Hepatocyte (in vitro differentiated cells): ENCODE measurements at regions not wholly inside any gene's neighbourhood (a gene's known extent, or its start where the extent isn't known, plus 50 kb on each side); places are given as distances from the start of the nearest gene placed in this dataset.

ENCODE experiments used
- DNase-seq: peaks from one replicate; pipeline ENCODE4 v3.0.0-alpha.2; 2016; ENCODE audit warnings: low spot score
- H2AFZ ChIP-seq: fragments of 200-600 bp; sonication (generic); 2 replicates; pipeline ENCODE4 v1.6.0; 2016; ENCODE audit warnings: antibody characterized with exemption, mild to moderate bottlenecking
- H3K27ac ChIP-seq: fragments of 200-600 bp; sonication (generic); 2 replicates; pipeline ENCODE4 v1.5.1; 2016; ENCODE audit warnings: mild to moderate bottlenecking
- H3K27me3 ChIP-seq: fragments of 200-600 bp; sonication (generic); 2 replicates; pipeline ENCODE4 v1.6.1; 2016
- H3K36me3 ChIP-seq: fragments of 200-600 bp; sonication (generic); replicated peaks from 2 replicates; pipeline ENCODE4 v1.5.1; 2016; ENCODE audit warnings: low read depth; ENCODE audit not compliant: insufficient read depth
- H3K4me1 ChIP-seq: fragments of 200-600 bp; sonication (generic); 2 replicates; pipeline ENCODE4 v1.5.1; 2016; ENCODE audit warnings: mild to moderate bottlenecking, moderate library complexity; ENCODE audit not compliant: insufficient read depth
- H3K4me2 ChIP-seq: fragments of 200-600 bp; sonication (generic); 2 replicates; pipeline ENCODE4 v1.6.0; 2016
- H3K4me3 ChIP-seq: fragments of 200-600 bp; sonication (generic); 2 replicates; pipeline ENCODE4 v1.5.1; 2016; ENCODE audit warnings: mild to moderate bottlenecking
- H3K79me2 ChIP-seq: fragments of 200-600 bp; sonication (generic); 2 replicates; pipeline ENCODE4 v1.6.0; 2017; ENCODE audit warnings: mild to moderate bottlenecking
- H3K9me2 ChIP-seq: fragments of 200-600 bp; sonication (generic); replicated peaks from 2 replicates; pipeline ENCODE4 v1.6.0; 2017; ENCODE audit warnings: mild to moderate bottlenecking; ENCODE audit not compliant: insufficient read depth
- H3K9me3 ChIP-seq: fragments of 200-600 bp; sonication (generic); 2 replicates; pipeline ENCODE4 v1.5.1; 2016; ENCODE audit warnings: low read depth, mild to moderate bottlenecking
- H4K20me1 ChIP-seq: fragments of 200-600 bp; sonication (generic); 2 replicates; pipeline ENCODE4 v1.6.0; 2016; ENCODE audit warnings: mild to moderate bottlenecking; ENCODE audit not compliant: insufficient read depth, poor library complexity, severe bottlenecking
- CTCF ChIP-seq: fragments of 200-600 bp; sonication (generic); IDR thresholded peaks from 2 replicates; pipeline ENCODE4 v1.5.1; 2016; ENCODE audit warnings: antibody characterized with exemption, mild to moderate bottlenecking; ENCODE audit not compliant: poor library complexity
- EZH2 ChIP-seq: fragments of 200-600 bp; sonication (generic); IDR thresholded peaks from 2 replicates; pipeline ENCODE4 v1.6.1; 2016; ENCODE audit warnings: antibody characterized with exemption, mild to moderate bottlenecking, borderline replicate concordance
- EZH2phosphoT487 ChIP-seq: fragments of 200-600 bp; sonication (generic); IDR thresholded peaks from one replicate; pipeline ENCODE4 v1.6.1; 2018; ENCODE audit warnings: antibody characterized with exemption, mild to moderate bottlenecking, low read depth, moderate library complexity; ENCODE audit not compliant: unreplicated experiment, severe bottlenecking
- WGBS: methylation state at CpG from one replicate; pipeline ENCODE4 v1.1.6; 2016; ENCODE audit warnings: low lambda C conversion rate; ENCODE audit errors: missing lambda C conversion rate; 5-methylcytosine and 5-hydroxymethylcytosine counted together

DNA sequence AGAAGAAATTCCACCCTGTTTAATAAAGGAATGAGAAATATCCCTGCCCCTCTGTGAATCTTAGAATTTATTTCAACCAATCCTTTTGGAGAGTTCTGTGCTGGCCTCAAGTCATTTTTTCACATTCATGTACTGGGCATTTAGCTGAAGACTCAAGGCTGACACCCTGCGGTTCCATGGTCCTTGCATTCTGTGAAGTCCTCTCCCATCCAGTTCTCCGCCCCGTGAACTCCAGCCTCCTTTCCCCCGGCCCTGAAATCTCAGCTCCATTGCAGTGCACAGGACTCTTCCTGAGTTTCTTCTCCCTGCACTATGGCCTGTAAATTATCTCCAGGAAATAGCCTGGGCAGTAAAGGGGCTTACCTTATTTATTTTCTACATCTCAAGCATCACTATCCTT lies 183.0 kb upstream of the KCND2 start:
- no peaks in the 10 kb centered on the region for H3K27me3 ChIP-seq
- H3K4me1 ChIP-seq = no peaks in the 10 kb centered on the region
- no peaks in the 10 kb centered on the region for H3K9me3 ChIP-seq
- no peaks in the 10 kb centered on the region for H3K9me2 ChIP-seq
- no peak for DNase-seq
- TF ChIP-seq EZH2 (no peak), EZH2phosphoT487 (no peak), CTCF (no peak)
- WGBS = 83% methylated on average over 4 of the region's 4 CpGs
- no peaks in the 10 kb centered on the region for H3K79me2 ChIP-seq
- no peak overlapping the region for H3K4me3 ChIP-seq
- no peak overlapping the region for H3K27ac ChIP-seq
- no peaks in the 10 kb centered on the region for H3K36me3 ChIP-seq
- no peak overlapping the region for H3K4me2 ChIP-seq
- H2AFZ ChIP-seq = no peak overlapping the region
- H4K20me1 ChIP-seq = no peaks in the 10 kb centered on the region

- Histone ChIP-seq H3K36me3 (no peaks in the 10 kb centered on the region), H3K9me3 (no peaks in the 10 kb centered on the region), H3K27ac (no peak overlapping the region), H2AFZ (no peak overlapping the region), H3K27me3 (no peaks in the 10 kb centered on the region), H4K20me1 (no peaks in the 10 kb centered on the region), H3K4me1 (no peaks in the 10 kb centered on the region), H3K9me2 (no peaks in the 10 kb centered on the region), H3K4me3 (no peak overlapping the region), H3K79me2 (no peaks in the 10 kb centered on the region), H3K4me2 (no peak overlapping the region)
- DNase-seq = peak; percentile 9
- TF ChIP-seq EZH2 = no peak
- no peak for TF ChIP-seq EZH2phosphoT487
- TF ChIP-seq CTCF = no peak
- 89% methylated on average over 3 of the region's 3 CpGs for WGBS
These were observed 181.2 kb upstream of the KCND2 start for GRCh38 chr7:120091807-120092206.

GRCh38 chr7:120097020-120097419 lies 176.0 kb upstream of the KCND2 start:
- no peak overlapping the region for H3K4me3 ChIP-seq
- H3K27ac ChIP-seq = no peak overlapping the region
- DNase-seq = no peak
- 76% methylated on average over 2 of the region's 2 CpGs for WGBS
- no peak for TF ChIP-seq EZH2phosphoT487
- TF ChIP-seq CTCF = no peak
- TF ChIP-seq EZH2 = no peak
- H4K20me1 ChIP-seq = no peaks in the 10 kb centered on the region
- no peaks in the 10 kb centered on the region for H3K79me2 ChIP-seq
- H3K9me2 ChIP-seq = no peaks in the 10 kb centered on the region
- no peaks in the 10 kb centered on the region for H3K4me1 ChIP-seq
- H3K9me3 ChIP-seq = no peaks in the 10 kb centered on the region
- H3K4me2 ChIP-seq = no peak overlapping the region
- H2AFZ ChIP-seq = no peak overlapping the region
- H3K36me3 ChIP-seq = no peaks in the 10 kb centered on the region
- H3K27me3 ChIP-seq = no peaks in the 10 kb centered on the region

DNA sequence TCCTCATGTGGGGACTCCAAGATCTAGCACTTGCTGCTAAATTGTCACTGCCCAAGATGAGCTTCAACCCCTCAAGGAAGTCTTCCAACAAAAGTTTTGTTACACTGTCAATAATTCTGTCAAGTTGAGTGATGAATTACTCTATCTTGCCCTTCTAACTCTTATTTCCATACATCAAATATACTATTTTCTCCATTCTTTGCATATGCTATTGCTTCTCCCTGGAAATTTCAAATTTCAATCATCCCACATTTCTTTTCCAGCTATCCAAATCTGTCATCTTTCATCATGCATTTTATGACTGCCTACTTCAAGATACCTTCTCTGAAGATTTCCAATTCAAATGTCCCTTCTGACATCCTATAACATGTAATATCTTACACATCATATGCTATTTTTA lies 175.2 kb upstream of the KCND2 start:
- H2AFZ ChIP-seq = no peak overlapping the region
- no peaks in the 10 kb centered on the region for H3K79me2 ChIP-seq
- no peak for DNase-seq
- no peaks in the 10 kb centered on the region for H3K27me3 ChIP-seq
- H3K4me1 ChIP-seq = no peaks in the 10 kb centered on the region
- TF ChIP-seq CTCF (no peak), EZH2 (no peak), EZH2phosphoT487 (no peak)
- H3K9me2 ChIP-seq = no peaks in the 10 kb centered on the region
- H4K20me1 ChIP-seq = no peaks in the 10 kb centered on the region
- H3K9me3 ChIP-seq = no peaks in the 10 kb centered on the region
- H3K4me3 ChIP-seq = no peak overlapping the region
- H3K36me3 ChIP-seq = no peaks in the 10 kb centered on the region
- no peak overlapping the region for H3K27ac ChIP-seq
- no peak overlapping the region for H3K4me2 ChIP-seq
